Epithelial cell of proximal tubule (primary cell): ENCODE measurements at regions not wholly inside any gene's neighbourhood (a gene's known extent, or its start where the extent isn't known, plus 50 kb on each side); places are given as distances from the start of the nearest gene placed in this dataset.

Experiments
- DNase-seq: peaks from one replicate; pipeline ENCODE4 v3.0.0-alpha.2; 2011; ENCODE audit warnings: low read depth
- H3K4me3 ChIP-seq: 2 replicates; pipeline ENCODE4 v1.5.1; 2011; ENCODE audit warnings: low read depth, mild to moderate bottlenecking, low read length
- CTCF ChIP-seq: conservative IDR thresholded peaks from 2 replicates; pipeline ENCODE4 v1.5.1; 2012; ENCODE audit warnings: low read depth, mild to moderate bottlenecking, low read length

DNA sequence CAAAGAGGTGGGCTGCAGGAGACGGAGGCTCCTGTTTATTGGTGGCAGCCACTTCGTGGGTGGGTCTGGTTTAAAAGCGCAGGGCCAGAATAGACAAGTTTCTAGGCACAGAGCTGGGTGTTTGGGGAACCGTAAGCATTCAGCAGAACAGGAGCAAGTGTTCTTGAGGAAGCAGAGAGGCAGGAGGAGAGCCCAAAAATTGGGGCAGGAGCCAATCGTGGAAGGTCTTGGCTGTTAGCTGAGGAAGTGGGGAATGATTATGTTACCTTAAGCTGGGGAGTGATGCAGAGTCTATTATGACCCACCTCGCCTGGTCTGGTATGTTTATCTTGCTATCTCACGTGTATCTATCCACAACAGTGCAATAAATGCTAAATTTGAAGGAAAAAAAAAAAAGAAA is 64.3 kb upstream of the ATL2 start:
- no peak for TF ChIP-seq CTCF
- DNase-seq = no peak

GRCh38 chr2:38440655-38441054 is 63.6 kb upstream of the ATL2 start:
- no peak for TF ChIP-seq CTCF
- DNase-seq = no peak
- H3K4me3 ChIP-seq = no peak overlapping the region

More for the DNA sequence above, 64.3 kb upstream of the ATL2 start:
- H3K4me3 ChIP-seq = no peak overlapping the region

- H3K4me3 ChIP-seq = no peak overlapping the region
- no peak for DNase-seq
- TF ChIP-seq CTCF = no peak
Measured at GRCh38 chr2:38439863-38440262, 62.8 kb upstream of the ATL2 start.

DNA sequence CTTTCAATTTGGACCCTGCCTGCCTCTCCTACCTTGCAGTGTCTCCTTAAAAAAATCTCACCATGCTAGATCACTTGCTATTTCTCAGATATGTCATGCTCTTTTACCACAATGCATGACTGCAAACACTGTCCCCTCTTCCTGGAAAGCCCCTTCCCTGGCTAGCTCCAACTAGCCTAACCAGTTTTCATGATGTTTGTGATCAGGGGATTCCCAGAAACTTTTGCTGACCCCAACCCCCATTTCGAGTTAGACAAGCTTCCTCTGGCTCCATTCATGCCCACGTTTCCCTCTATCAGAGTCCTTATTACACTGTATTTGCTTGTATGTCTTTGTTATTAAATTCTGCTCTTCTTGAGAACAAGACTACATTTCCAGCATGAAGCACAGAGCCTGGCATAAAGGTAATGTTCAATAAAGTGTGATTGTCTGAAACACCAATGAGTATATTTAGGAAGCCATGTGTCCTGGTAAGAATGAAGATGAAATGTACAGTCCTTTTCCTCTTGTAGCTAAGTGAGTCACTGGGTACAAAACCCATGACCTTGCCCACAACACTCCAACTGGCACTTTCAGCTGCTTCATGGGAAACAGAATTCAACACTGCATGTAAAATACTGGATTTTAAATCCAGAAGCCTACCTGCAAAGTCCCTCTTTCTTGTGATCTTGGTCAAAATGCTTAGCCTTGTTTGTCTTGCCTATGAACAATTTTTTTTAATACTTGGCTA is 62.0 kb upstream of the ATL2 start:
- H3K4me3 ChIP-seq = no peak overlapping the region
- no peak for DNase-seq
- no peak for TF ChIP-seq CTCF

- no peak for DNase-seq
- TF ChIP-seq CTCF = no peak
- H3K4me3 ChIP-seq = no peak overlapping the region
Measured at GRCh38 chr2:38438133-38438882, 61.2 kb upstream of the ATL2 start.

DNA sequence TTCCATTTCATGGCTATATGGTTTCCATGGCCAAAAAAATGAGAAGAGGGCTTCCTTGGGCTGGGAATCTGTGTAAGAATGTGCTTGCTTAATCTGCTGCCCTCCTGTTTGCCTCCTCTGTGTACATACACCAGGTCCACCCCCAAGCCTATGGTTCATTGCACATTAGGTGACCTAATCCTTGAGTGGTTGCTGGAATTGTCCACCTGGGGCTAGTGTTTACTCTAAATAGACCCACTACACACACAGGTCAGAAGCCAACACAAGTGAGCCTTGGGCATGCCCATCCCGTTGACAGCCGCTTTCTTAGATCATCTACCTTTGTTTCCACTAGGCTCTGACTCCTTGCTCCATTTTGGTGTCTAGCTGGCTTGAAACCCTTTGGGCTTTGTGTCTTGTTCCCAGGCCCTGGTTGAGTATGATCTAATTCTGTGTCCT is 59.2 kb upstream of the ATL2 start:
- no peak for DNase-seq

More for the DNA sequence above, 59.2 kb upstream of the ATL2 start:
- TF ChIP-seq CTCF = no peak
- H3K4me3 ChIP-seq = no peak overlapping the region
